ENCODE measurements at regions not wholly inside any gene's neighbourhood (a gene's known extent, or its start where the extent isn't known, plus 50 kb on each side); places are given as distances from the start of the nearest gene placed in this dataset.
A peak's percentile ranks its signal among the peaks of the same experiment; 100 is the strongest.
"Not testable (repeated sequence)": the region's sequence is repeated elsewhere in the genome, so short reads cannot be mapped to it uniquely, and the experiment has no call there.

DNA sequence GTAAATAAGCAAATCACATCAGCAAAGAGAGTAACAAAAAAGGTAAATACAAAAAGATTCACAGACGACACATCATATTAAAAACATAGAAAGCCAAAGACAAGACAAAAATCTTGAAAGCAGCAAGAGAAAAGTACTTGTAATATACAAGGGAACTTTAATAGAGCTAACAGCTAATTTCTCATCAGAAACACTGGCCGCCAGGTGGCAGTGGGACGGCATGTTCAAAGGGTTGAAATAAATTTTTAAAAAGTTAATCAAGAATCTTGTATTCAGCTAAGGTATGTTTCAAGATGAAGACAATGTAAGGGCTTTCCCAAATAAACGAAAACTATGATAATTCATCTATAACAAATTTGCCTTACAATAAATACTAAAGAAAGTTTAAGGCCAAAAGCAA, 358.1 kb downstream of the LRRIQ3 start:
- DNase-seq, result peak; percentile 4

DNA sequence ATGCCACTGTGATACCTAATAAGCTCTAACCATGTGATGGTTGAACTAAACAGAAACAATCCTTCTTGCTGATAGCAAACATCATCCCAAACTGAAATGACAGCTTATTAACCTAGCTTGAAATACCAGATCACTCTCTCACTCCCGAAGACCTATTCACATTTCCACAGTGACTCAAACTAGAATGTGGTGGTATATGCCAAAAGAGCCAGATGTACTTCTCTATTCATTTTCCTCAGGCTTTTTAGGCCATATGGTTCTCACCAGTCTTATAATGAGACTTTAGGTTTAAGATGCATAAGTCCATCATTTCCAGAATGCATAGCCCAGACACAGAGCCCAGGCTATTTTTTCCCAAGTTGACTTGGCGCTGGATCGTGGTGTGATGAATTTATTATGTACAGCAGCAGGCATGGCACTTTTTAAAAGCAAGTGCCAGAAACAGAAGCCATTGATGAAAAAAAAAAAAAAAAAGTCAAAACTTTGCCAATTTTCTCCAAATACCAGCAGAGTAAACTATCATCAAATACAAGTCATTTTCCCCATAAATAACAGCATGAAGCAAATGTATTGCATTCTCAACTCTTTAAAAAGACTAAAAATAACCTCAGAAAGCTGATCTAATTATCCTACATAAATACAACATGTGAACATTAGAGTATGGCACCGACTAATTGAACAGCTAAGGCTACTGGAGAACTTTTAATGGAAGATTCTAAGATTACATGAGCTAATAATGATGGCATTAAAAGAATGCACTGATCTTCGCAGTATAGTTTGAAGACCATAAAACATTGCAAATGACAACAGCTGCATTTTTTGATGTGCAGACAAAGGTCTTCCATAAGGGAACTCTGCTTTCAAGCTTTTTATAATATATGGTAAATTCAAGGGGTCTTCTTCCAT, 365.4 kb downstream of the LRRIQ3 start:
- DNase-seq, result no peak

DNA sequence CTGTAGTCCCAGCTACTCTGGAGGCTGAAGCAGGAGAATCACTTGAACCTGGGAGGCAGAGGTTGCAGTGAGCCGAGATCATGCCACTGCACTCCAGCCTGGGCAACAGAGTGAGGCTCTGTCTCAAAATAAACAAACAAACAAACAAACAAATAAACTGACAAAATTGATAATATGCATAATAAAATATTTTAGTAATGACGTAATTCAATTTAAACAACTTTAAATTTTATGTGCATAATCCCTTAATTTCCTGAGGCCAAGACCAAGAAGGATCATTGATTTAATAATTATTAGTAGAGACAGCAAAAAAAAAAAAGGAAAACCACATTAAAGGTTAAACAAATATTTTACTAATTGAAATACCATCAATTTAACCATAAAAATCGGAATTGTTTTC, 370.7 kb downstream of the LRRIQ3 start:
- not testable (repeated sequence) for DNase-seq

- DNase-seq, result no peak
These were observed 373.9 kb downstream of the LRRIQ3 start for GRCh38 chr1:73824065-73824464.

- no peak for DNase-seq
These were observed 376.5 kb downstream of the LRRIQ3 start for GRCh38 chr1:73821520-73821919.

- DNase-seq, result no peak
These were observed 377.1 kb downstream of the LRRIQ3 start for GRCh38 chr1:73820843-73821242.

DNA sequence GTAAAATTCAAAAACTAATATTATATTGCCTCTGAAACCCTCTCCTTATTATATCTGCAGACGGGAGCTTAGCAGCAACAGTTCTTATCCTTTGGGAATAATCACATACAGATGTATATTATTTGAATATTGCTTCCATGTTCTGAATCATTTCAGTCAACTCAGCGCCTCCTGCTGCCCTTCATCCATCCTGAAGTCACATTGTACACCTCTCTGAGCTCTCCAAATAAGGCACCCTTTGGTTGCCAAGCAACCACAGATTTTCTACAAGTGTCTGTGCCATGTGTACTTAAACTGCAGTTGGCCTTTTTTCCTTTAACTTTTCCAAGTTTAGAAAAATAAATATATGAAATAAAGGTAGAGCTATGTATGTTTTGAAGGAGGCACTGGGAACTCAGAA, 384.3 kb downstream of the LRRIQ3 start:
- DNase-seq, result peak; percentile 3

DNA sequence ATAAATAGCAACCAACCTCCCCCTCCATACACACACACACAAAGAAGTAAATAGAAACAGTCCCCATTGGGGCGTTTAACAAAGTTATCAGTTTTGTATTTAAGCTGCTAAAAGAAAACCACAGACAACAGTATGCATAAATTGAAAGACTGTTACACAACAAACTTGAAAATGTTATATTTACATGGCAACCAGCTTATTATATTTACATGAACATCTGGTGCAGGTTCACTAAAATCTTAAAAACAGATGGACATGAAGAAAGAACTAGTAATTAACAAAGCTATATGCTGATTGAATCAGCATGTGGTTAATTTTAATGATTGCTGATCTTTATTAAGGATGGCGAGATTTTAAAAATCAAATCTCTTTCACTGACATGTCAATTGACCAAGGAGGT, 384.7 kb downstream of the LRRIQ3 start:
- DNase-seq, result no peak

DNA sequence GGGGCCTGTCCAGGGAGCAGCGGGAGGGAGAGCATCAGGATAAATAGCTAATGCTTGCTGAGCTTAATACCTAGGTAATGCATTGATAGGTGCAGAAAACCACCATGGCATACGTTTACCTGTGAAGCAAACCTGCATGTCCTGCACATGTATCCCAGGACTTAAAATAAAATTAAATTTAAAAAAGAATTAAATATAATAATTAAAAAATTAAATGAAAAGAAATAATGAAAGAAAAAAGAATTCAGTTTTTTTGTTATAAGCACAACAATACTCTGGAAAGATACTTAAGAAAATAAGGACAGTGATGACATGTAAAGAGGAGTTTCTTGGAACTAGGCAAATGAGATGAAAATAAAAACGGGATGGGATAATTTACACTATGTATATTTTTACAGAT, 386.2 kb downstream of the LRRIQ3 start:
- DNase-seq, result no peak

DNA sequence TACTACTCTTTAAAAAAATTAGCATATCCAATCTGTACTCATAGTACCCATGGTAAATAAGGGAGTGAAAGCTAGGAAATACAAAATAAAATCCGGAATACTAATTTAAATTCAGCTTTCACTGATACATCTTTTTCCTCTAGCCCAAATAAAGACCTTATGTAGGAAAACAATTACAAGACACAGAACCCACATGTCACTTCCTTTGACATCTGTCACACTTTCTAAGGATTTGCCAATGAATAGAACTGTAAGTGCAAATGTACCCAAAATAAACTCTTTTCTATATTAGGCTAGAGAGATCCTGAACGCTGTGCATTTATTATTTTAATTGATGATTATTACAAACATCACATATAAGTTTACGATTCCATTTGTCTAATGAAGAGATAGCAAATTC, 393.0 kb downstream of the LRRIQ3 start:
- no peak for DNase-seq

DNA sequence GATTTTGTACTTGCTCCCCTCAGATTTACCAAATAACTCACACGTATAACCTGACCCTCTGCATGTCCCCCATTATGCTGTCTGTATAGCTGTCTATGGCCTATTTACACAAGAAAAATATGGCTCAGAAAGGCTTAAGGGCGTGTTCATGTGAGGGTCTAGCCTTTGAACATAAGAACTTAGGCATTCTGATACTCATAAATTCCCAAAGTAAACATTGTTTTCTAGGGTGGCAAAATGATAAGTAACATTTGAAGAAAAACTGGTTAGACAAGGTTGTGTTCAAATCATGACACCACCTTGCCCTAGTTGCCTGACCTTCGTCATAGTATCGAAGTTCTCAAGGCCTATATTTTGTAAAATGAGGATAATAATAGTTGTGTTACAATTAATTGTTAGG, 394.6 kb downstream of the LRRIQ3 start:
- no peak for DNase-seq

DNA sequence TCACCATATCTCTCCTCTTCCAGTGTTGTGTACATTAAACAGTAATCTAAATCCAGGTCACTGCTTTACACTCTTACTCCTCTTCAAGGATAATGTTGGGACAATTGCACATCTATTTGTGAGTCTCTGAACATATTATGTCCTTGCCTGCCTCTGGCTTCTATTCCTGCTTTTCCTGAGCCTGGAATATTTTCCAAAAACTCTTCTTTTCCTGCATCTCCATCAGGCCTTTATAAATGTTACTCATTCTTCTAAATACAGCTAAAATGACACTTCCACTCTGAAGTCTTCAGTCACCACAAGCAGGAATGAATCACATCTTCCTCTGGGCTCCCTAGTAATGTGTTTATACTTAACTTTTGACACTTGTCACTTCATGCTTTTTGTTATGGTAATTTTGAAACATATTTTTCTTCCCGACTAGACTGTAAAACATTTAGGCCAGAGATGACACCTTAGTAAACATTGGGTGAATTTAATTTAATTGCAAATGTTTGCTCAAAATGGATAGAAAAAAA, 396.0 kb downstream of the LRRIQ3 start:
- DNase-seq, result no peak

GRCh38 chr1:73800376-73800775, 397.6 kb downstream of the LRRIQ3 start:
- no peak for DNase-seq

DNA sequence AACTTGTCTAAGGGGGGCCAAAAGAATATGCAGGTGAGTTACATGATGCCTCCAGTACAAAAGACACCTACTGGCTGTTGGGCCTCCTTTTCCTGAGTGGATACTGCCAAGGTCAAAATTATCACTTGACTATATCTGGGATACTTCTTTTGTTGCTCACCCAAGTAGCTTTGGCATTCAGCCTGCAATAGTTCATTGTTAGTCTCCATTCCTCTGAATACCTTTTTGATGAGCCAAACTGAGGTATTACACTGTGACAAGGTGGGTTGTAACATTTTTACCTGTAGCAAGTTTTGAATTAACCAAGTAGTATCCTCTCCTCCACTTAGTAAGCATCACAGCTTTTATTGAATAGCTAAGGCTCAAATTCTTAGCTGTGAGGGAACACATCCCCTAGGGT, 408.0 kb downstream of the LRRIQ3 start:
- DNase-seq, result no peak

- DNase-seq, result no peak
These were observed 413.9 kb downstream of the LRRIQ3 start for GRCh38 chr1:73784026-73784425.

GRCh38 chr1:73783352-73783751, 414.6 kb downstream of the LRRIQ3 start:
- no peak for DNase-seq

GRCh38 chr1:73782901-73783300, 415.1 kb downstream of the LRRIQ3 start:
- DNase-seq, result no peak

DNA sequence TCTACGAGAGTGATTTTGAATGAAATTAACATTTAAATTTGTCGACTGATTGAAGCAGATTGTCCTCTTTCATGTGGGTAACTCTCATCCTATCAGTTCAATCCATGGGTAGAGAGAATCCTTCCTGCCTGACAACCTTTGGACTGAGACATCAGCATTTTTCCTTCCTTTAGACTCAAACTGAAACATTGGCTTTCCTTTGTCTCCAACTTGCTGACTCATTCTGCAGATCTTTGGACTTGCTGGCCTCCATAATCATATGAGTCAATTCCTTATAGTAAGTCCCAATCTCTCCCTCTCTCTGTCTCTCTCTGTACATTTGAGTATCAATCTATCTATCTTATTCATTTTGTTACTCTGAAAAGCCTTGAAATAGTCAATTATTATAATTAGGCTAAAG, 416.7 kb downstream of the LRRIQ3 start:
- DNase-seq, result no peak

- no peak for DNase-seq
These were observed 419.5 kb downstream of the LRRIQ3 start for GRCh38 chr1:73778471-73778870.

DNA sequence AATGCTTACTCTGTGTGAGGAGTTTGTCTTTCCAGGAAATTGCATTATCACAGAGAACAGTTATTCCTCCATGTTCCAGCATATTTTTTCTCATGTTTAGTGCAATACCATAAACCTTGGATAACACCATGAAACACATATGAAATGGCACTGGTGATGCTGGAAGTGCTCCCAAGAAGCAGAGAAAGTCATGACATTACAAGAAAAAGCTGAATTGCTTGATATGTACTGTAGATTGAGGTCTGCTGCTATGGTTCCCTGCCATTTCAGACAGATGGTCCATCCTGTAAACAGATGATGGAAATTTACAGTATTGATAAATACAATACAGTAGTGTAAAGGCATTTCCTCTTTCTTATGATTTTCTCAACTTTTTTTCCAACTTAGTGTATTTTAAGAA, 422.1 kb downstream of the LRRIQ3 start:
- no peak for DNase-seq

- DNase-seq, result no peak
These were observed 425.0 kb downstream of the LRRIQ3 start for GRCh38 chr1:73772941-73773340.

DNA sequence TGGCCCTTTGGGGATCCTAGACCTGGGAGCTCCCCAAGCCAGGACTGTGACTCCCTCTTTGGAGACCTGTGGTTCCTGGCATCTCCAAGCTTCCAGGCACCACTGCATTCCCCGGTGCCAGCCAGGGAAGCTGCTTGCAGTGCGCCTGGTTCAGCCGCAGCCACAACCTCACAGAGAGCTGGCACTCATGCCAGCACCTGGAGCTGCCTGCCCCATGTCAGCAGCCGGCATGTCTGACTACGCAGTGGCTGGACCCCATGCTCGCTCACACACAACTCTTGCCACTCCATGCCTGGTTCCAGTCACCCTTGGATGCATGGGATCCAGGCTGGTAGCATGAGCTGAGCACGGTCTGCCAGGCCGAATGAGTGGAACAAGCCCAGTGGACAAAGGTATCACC, 426.6 kb downstream of the LRRIQ3 start:
- no peak for DNase-seq

- no peak for DNase-seq
These were observed 427.7 kb downstream of the LRRIQ3 start for GRCh38 chr1:73770109-73770905.

GRCh38 chr1:73766786-73767348, 431.1 kb downstream of the LRRIQ3 start:
- no peak for DNase-seq
